WTC11 (cell line): ENCODE measurements at regions not wholly inside any gene's neighbourhood (a gene's known extent, or its start where the extent isn't known, plus 50 kb on each side); places are given as distances from the start of the nearest gene placed in this dataset.

Experiments
- ATAC-seq: fragments of 200-7000 bp; cut with Tn5 transposase; 2 replicates; pipeline ENCODE4 v1.10.0; 2021; ENCODE audit warnings: mild to moderate bottlenecking, moderate library complexity
- CTCF ChIA-PET: fragments of 300-600 bp; sonication (Branson Sonifier 250); formaldehyde crosslinking; loops from one replicate; lab custom pipeline; 2021; ENCODE audit warnings: antibody characterized with exemption; lab: Charles Lee
- POLR2A ChIA-PET: fragments of 350-600 bp; sonication (Branson Sonifier 250); formaldehyde crosslinking; loops from one replicate; lab custom pipeline; 2021; ENCODE audit warnings: antibody characterized with exemption; lab: Charles Lee
- DNase-seq: peaks from one replicate; pipeline ENCODE4 v3.0.0; 2021; ENCODE audit warnings: low spot score
- H3K27ac Mint-ChIP-seq: 2 replicates; pipeline ENCODE4 v1.8.0; 2021; ENCODE audit warnings: mixed read lengths
- H3K27me3 Mint-ChIP-seq: 2 replicates; pipeline ENCODE4 v1.8.0; 2021; ENCODE audit warnings: low read depth, mild to moderate bottlenecking, moderate library complexity, mixed read lengths
- H3K36me3 Mint-ChIP-seq: 2 replicates; pipeline ENCODE4 v1.8.0; 2021; ENCODE audit warnings: mixed read lengths
- H3K4me1 Mint-ChIP-seq: 2 replicates; pipeline ENCODE4 v1.8.0; 2022; ENCODE audit warnings: mixed read lengths
- H3K4me3 Mint-ChIP-seq: 2 replicates; pipeline ENCODE4 v1.8.0; 2021; ENCODE audit warnings: mild to moderate bottlenecking, moderate library complexity, mixed read lengths
- H3K9me3 Mint-ChIP-seq: 2 replicates; pipeline ENCODE4 v1.8.0; 2021; ENCODE audit warnings: mixed read lengths
- CBFB ChIP-seq: sonication (generic); formaldehyde crosslinking; IDR thresholded peaks from 2 replicates; pipeline ENCODE4 v1.8.1; 2022; ENCODE audit warnings: mild to moderate bottlenecking, low read depth, missing genetic modification reagents
- EMX1 ChIP-seq: fragments of 250-450 bp; sonication (Bioruptor Pico); IDR thresholded peaks from 2 replicates; pipeline ENCODE4 v1.8.0; 2021; ENCODE audit warnings: mild to moderate bottlenecking
- FOXJ3 ChIP-seq: sonication (generic); formaldehyde crosslinking; IDR thresholded peaks from 2 replicates; pipeline ENCODE4 v1.9.0; 2021; ENCODE audit warnings: missing genetic modification reagents, mild to moderate bottlenecking, borderline replicate concordance
- GRHL2 ChIP-seq: fragments of 250-450 bp; sonication (Bioruptor Pico); IDR thresholded peaks from 2 replicates; pipeline ENCODE4 v1.8.0; 2022; ENCODE audit warnings: mild to moderate bottlenecking, moderate library complexity; ENCODE audit not compliant: insufficient replicate concordance, severe bottlenecking
- JAZF1 ChIP-seq: fragments of 250-450 bp; sonication (Bioruptor Pico); IDR thresholded peaks from 2 replicates; pipeline ENCODE4 v1.9.0; 2021; ENCODE audit warnings: moderate library complexity, mild to moderate bottlenecking, inconsistent platforms
- KAT7 ChIP-seq: sonication (generic); formaldehyde crosslinking; IDR thresholded peaks from 2 replicates; pipeline ENCODE4 v1.8.1; 2023; ENCODE audit warnings: missing genetic modification reagents, mild to moderate bottlenecking, borderline replicate concordance
- MXD4 ChIP-seq: fragments of 250-450 bp; sonication (Bioruptor Pico); IDR thresholded peaks from 2 replicates; pipeline ENCODE4 v1.8.0; 2021; ENCODE audit warnings: mild to moderate bottlenecking, moderate library complexity, borderline replicate concordance
- NFE2L1 ChIP-seq: sonication (generic); formaldehyde crosslinking; IDR thresholded peaks from 2 replicates; pipeline ENCODE4 v1.8.1; 2023; ENCODE audit warnings: missing genetic modification reagents
- NR1H2 ChIP-seq: sonication (generic); formaldehyde crosslinking; IDR thresholded peaks from 2 replicates; pipeline ENCODE4 v1.9.0; 2021; ENCODE audit warnings: mild to moderate bottlenecking, moderate library complexity, missing genetic modification reagents
- SMAD3 ChIP-seq: sonication (generic); formaldehyde crosslinking; IDR thresholded peaks from 2 replicates; pipeline ENCODE4 v1.8.0; 2022; ENCODE audit warnings: missing genetic modification reagents, mild to moderate bottlenecking, borderline replicate concordance
- SOX15 ChIP-seq: fragments of 250-450 bp; sonication (Bioruptor Pico); IDR thresholded peaks from 2 replicates; pipeline ENCODE4 v1.9.0; 2021; ENCODE audit warnings: mild to moderate bottlenecking
- TP53 ChIP-seq: sonication (generic); formaldehyde crosslinking; IDR thresholded peaks from 2 replicates; pipeline ENCODE4 v1.8.1; 2023; ENCODE audit warnings: mild to moderate bottlenecking, missing genetic modification reagents
- ZNF138 ChIP-seq: sonication (generic); formaldehyde crosslinking; conservative IDR thresholded peaks from 2 replicates; pipeline ENCODE4 v1.8.1; 2022; ENCODE audit warnings: mild to moderate bottlenecking, moderate library complexity, missing genetic modification reagents
- ZNF232 ChIP-seq: sonication (generic); formaldehyde crosslinking; IDR thresholded peaks from 2 replicates; pipeline ENCODE4 v1.8.0; 2022; ENCODE audit warnings: mild to moderate bottlenecking, missing genetic modification reagents
- TF ChIP-seq, protein P1 (sequence below): sonication (generic); formaldehyde crosslinking; IDR thresholded peaks from 2 replicates; pipeline ENCODE4 v1.8.1; 2022; ENCODE audit warnings: mild to moderate bottlenecking, moderate library complexity, missing genetic modification reagents
- TF ChIP-seq, protein P2 (sequence below): sonication (generic); formaldehyde crosslinking; IDR thresholded peaks from 2 replicates; pipeline ENCODE4 v1.8.1; 2023; ENCODE audit warnings: mild to moderate bottlenecking, missing genetic modification reagents, moderate library complexity
- TF ChIP-seq, protein P3 (sequence below): sonication (generic); formaldehyde crosslinking; IDR thresholded peaks from 2 replicates; pipeline ENCODE4 v1.8.0; 2023; ENCODE audit warnings: missing genetic modification reagents, mild to moderate bottlenecking, borderline replicate concordance
- TF ChIP-seq, protein P4 (sequence below): sonication (generic); formaldehyde crosslinking; IDR thresholded peaks from 2 replicates; pipeline ENCODE4 v1.8.1; 2023; ENCODE audit warnings: mild to moderate bottlenecking, missing genetic modification reagents

DNA sequence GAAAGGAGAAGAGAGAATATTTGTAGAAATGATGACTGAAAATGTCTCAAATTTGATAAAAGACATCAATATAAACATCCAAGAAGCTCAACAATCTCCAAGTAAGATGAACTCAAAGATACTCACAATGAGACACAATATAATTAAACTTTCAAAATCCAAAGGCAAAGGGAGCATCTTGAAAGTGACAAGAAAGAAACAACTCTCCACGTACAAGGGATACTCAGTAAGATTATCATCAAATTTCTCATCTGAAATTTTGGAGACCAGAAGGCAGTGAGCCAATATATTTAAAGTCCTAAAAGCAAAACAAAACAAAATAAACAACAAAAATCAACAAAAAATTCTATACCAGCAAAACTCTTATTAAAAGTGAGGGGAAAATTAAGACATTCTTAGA lies 428.7 kb downstream of the NFIB start (continued):
- no peak for TF ChIP-seq MXD4 (CRISPR knock-in tag)

DNA sequence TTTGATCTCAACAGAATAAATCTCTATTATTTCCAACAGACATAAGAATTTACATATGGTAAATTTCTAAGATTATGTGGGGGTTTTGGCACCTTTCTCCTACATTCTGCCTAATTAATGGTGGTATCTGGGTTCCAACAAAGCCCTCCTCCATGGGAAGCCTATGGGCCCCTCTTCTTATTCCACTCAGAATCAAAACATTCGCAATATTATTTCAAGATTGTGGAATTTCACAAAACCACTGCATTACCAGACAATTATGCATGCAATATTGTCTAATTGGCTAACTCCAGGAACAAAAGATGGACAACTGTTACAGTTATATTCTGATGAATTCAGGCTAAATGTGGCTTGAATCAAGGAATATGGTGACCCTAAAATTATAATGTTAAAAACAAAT lies 434.0 kb downstream of the NFIB start:
- peaks cover 4% of the 10 kb centered on the region; the same call in 1 of the 2 replicates for H3K36me3 Mint-ChIP-seq
- no peak overlapping the region for H3K4me3 Mint-ChIP-seq
- peaks cover 14% of the 10 kb centered on the region for H3K9me3 Mint-ChIP-seq
- CTCF ChIA-PET = no interaction called here
- TF ChIP-seq, protein P1, sequence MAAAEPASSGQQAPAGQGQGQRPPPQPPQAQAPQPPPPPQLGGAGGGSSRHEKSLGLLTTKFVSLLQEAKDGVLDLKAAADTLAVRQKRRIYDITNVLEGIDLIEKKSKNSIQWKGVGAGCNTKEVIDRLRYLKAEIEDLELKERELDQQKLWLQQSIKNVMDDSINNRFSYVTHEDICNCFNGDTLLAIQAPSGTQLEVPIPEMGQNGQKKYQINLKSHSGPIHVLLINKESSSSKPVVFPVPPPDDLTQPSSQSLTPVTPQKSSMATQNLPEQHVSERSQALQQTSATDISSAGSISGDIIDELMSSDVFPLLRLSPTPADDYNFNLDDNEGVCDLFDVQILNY (CRISPR knock-in tag) = no peak
- TF ChIP-seq NFE2L1 (no peak), SOX15 (CRISPR knock-in tag) (no peak), TP53 (no peak), KAT7 (CRISPR knock-in tag) (no peak), ZNF138 (CRISPR knock-in tag) (no peak), EMX1 (CRISPR knock-in tag) (no peak)
- TF ChIP-seq, protein P2, sequence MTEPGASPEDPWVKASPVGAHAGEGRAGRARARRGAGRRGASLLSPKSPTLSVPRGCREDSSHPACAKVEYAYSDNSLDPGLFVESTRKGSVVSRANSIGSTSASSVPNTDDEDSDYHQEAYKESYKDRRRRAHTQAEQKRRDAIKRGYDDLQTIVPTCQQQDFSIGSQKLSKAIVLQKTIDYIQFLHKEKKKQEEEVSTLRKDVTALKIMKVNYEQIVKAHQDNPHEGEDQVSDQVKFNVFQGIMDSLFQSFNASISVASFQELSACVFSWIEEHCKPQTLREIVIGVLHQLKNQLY (CRISPR knock-in tag) = no peak
- TF ChIP-seq, protein P3, sequence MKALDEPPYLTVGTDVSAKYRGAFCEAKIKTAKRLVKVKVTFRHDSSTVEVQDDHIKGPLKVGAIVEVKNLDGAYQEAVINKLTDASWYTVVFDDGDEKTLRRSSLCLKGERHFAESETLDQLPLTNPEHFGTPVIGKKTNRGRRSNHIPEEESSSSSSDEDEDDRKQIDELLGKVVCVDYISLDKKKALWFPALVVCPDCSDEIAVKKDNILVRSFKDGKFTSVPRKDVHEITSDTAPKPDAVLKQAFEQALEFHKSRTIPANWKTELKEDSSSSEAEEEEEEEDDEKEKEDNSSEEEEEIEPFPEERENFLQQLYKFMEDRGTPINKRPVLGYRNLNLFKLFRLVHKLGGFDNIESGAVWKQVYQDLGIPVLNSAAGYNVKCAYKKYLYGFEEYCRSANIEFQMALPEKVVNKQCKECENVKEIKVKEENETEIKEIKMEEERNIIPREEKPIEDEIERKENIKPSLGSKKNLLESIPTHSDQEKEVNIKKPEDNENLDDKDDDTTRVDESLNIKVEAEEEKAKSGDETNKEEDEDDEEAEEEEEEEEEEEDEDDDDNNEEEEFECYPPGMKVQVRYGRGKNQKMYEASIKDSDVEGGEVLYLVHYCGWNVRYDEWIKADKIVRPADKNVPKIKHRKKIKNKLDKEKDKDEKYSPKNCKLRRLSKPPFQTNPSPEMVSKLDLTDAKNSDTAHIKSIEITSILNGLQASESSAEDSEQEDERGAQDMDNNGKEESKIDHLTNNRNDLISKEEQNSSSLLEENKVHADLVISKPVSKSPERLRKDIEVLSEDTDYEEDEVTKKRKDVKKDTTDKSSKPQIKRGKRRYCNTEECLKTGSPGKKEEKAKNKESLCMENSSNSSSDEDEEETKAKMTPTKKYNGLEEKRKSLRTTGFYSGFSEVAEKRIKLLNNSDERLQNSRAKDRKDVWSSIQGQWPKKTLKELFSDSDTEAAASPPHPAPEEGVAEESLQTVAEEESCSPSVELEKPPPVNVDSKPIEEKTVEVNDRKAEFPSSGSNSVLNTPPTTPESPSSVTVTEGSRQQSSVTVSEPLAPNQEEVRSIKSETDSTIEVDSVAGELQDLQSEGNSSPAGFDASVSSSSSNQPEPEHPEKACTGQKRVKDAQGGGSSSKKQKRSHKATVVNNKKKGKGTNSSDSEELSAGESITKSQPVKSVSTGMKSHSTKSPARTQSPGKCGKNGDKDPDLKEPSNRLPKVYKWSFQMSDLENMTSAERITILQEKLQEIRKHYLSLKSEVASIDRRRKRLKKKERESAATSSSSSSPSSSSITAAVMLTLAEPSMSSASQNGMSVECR = no peak
- H3K4me1 Mint-ChIP-seq = no peaks in the 10 kb centered on the region
- POLR2A ChIA-PET = no interaction called here
- ATAC-seq = no peak
- no peak overlapping the region for H3K27ac Mint-ChIP-seq
- DNase-seq = no peak
- H3K27me3 Mint-ChIP-seq = no peaks in the 10 kb centered on the region

DNA sequence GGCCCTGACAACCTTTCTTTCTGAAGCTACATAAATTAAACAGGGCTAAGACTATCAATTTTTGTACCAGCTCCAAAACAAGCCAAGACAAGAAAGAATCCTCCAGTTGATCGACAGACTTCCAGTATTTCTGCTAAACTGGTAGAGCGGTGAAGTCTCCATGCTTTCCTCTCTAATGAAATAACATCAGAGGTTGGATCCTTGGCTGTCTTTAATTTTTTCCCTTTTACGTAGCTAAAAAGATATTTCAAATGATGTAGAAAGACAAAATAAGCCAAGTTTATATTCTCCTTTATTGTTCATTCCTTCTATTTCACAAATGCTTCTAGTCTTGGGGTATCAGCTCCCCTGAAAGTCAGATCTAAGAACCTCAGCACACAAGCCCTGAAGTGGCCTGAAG lies 434.9 kb downstream of the NFIB start:
- no peak for TF ChIP-seq ZNF232
- no peak for TF ChIP-seq EMX1 (CRISPR knock-in tag)
- no peak for TF ChIP-seq SMAD3 (CRISPR knock-in tag)
- no peak for TF ChIP-seq JAZF1 (CRISPR knock-in tag)
- TF ChIP-seq, protein P4, sequence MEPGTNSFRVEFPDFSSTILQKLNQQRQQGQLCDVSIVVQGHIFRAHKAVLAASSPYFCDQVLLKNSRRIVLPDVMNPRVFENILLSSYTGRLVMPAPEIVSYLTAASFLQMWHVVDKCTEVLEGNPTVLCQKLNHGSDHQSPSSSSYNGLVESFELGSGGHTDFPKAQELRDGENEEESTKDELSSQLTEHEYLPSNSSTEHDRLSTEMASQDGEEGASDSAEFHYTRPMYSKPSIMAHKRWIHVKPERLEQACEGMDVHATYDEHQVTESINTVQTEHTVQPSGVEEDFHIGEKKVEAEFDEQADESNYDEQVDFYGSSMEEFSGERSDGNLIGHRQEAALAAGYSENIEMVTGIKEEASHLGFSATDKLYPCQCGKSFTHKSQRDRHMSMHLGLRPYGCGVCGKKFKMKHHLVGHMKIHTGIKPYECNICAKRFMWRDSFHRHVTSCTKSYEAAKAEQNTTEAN (CRISPR knock-in tag) = no peak
- no peak for TF ChIP-seq FOXJ3 (CRISPR knock-in tag)
- POLR2A ChIA-PET = no interaction called here
- CTCF ChIA-PET = no interaction called here
- no peaks in the 10 kb centered on the region for H3K36me3 Mint-ChIP-seq
- ATAC-seq = no peak
- H3K4me3 Mint-ChIP-seq = no peak overlapping the region
- H3K4me1 Mint-ChIP-seq = no peaks in the 10 kb centered on the region
- no peaks in the 10 kb centered on the region for H3K27me3 Mint-ChIP-seq
- DNase-seq = no peak
- peaks cover 13% of the 10 kb centered on the region for H3K9me3 Mint-ChIP-seq
- no peak overlapping the region for H3K27ac Mint-ChIP-seq

DNA sequence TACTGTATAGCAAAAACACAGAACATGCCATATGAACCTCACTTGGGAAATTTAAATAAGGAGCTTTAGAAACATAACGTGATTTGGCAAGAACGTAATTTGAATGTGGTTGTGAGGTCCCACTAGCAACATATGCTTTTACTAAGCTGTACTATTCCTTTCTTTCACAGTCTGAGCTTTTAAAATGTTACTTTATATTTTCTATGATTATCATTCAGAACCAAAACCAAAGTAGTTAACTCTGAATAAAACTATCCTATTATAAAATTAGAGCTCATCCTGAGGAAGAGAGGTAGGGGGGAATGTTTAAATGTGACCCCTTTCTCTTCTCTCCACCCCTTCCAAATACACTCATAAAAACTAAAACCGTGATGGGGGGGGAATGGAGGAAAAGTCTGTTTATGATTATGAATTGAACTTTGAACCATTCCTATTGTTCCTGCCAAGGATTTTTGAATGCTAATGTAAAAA lies 435.7 kb downstream of the NFIB start:
- ChIA-PET POLR2A (no interaction called here), CTCF (no interaction called here)
- ATAC-seq (no peak), DNase-seq (no peak)
- no peaks in the 10 kb centered on the region for H3K36me3 Mint-ChIP-seq
- no peak overlapping the region for H3K4me3 Mint-ChIP-seq
- peaks cover 17% of the 10 kb centered on the region for H3K9me3 Mint-ChIP-seq
- no peaks in the 10 kb centered on the region for H3K4me1 Mint-ChIP-seq
- no peaks in the 10 kb centered on the region for H3K27me3 Mint-ChIP-seq
- H3K27ac Mint-ChIP-seq = no peak overlapping the region
- TF ChIP-seq GRHL2 (CRISPR knock-in tag) (no peak), CBFB (no peak), NR1H2 (CRISPR knock-in tag) (no peak)
- TF ChIP-seq, protein P4 (CRISPR knock-in tag) = no peak
